Esophagus (tissue), 2 donors: ENCODE measurements at regions not wholly inside any gene's neighbourhood (a gene's known extent, or its start where the extent isn't known, plus 50 kb on each side); places are given as distances from the start of the nearest gene placed in this dataset.

Source experiments
- H3K27ac ChIP-seq, 2 donors: one replicate each; pipeline ENCODE4 v1.5.1; 2013; ENCODE audit warnings: low read depth in 2 of 2, mild to moderate bottlenecking in 2 of 2, inconsistent platforms in 1 of 2, low read length in 1 of 2, moderate library complexity in 1 of 2
- H3K27me3 ChIP-seq, 2 donors: one replicate each; pipeline ENCODE4 v1.6.1; 2013; ENCODE audit warnings: low read length in 2 of 2, control low read depth in 1 of 2, mild to moderate bottlenecking in 1 of 2; ENCODE audit not compliant: insufficient read depth in 2 of 2, control insufficient read depth in 1 of 2
- H3K36me3 ChIP-seq, 2 donors: one replicate each; pipeline ENCODE4 v1.6.1; 2013; ENCODE audit warnings: low read length in 1 of 2; ENCODE audit not compliant: control insufficient read depth in 2 of 2, insufficient read depth in 2 of 2
- H3K4me1 ChIP-seq, 2 donors: one replicate each; pipeline ENCODE4 v1.6.1; 2013; ENCODE audit warnings: low read length in 1 of 2; ENCODE audit not compliant: control insufficient read depth in 2 of 2, insufficient read depth in 2 of 2
- H3K4me3 ChIP-seq, 2 donors: one replicate each; pipeline ENCODE4 v1.5.1; 2013; ENCODE audit warnings: low read length in 2 of 2, mild to moderate bottlenecking in 2 of 2, low read depth in 1 of 2, moderate library complexity in 1 of 2
- H3K9me3 ChIP-seq, 2 donors: one replicate each; pipeline ENCODE4 v1.6.1; 2013; ENCODE audit warnings: mild to moderate bottlenecking in 2 of 2, low read depth in 1 of 2, low read length in 1 of 2, moderate library complexity in 1 of 2; ENCODE audit not compliant: control insufficient read depth in 2 of 2, insufficient read depth in 1 of 2
- WGBS, 2 donors: extraction: QIAGEN DNeasy Blood & Tissue Kit; methylation state at CpG; one replicate each; pipeline ENCODE4 v1.1.7; 2013; 5-methylcytosine and 5-hydroxymethylcytosine counted together
- donor health status: healthy with polysubstance abuse.
- donor health status: Bipolar disorder and iron deficiency.

GRCh38 chr21:28877318-28877884 is 115.3 kb downstream of the LTN1 start:
- Histone ChIP-seq H3K27ac (no peak overlapping the region), H3K27me3 (no peaks in the 10 kb centered on the region), H3K4me3 (no peak overlapping the region), H3K36me3 (peaks cover under 1 to 6% of the 10 kb centered on the region in 2 donors), H3K4me1 (no peaks in the 10 kb centered on the region), H3K9me3 (no peaks in the 10 kb centered on the region)
- whole genome bisulfite sequencing, 2 donors = 85 to 97% methylated on average over 1 of the region's 1 CpG

DNA sequence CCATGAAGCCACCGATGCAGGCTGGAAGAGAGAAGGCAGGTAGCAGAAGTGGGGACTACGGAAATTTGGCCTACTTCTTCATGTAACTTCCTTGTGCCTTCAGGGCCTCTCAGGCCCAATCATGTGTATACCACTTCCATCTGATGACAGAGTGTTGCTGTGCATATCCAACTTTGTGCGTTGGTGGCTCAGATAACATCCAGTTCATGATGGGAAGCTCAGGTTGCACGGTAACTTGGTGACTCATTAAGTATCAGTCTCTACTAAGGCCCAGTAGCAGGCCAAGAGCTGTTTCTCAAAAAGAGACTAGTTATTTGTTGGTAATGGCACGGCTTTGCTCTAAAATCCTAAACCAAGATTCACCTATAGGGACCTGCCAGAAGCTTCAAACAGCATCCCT is 117.6 kb downstream of the LTN1 start:
- H3K36me3 ChIP-seq = peaks cover 3 to 6% of the 10 kb centered on the region in 2 donors
- no peak overlapping the region for H3K27ac ChIP-seq
- no peaks in the 10 kb centered on the region for H3K9me3 ChIP-seq
- H3K27me3 ChIP-seq = no peaks in the 10 kb centered on the region
- H3K4me3 ChIP-seq = no peak overlapping the region
- 66 to 81% methylated on average over 5 of the region's 5 CpGs for WGBS, 2 donors
- H3K4me1 ChIP-seq = no peaks in the 10 kb centered on the region

GRCh38 chr21:28872218-28872617 is 120.5 kb downstream of the LTN1 start:
- H3K27ac ChIP-seq = no peak overlapping the region

DNA sequence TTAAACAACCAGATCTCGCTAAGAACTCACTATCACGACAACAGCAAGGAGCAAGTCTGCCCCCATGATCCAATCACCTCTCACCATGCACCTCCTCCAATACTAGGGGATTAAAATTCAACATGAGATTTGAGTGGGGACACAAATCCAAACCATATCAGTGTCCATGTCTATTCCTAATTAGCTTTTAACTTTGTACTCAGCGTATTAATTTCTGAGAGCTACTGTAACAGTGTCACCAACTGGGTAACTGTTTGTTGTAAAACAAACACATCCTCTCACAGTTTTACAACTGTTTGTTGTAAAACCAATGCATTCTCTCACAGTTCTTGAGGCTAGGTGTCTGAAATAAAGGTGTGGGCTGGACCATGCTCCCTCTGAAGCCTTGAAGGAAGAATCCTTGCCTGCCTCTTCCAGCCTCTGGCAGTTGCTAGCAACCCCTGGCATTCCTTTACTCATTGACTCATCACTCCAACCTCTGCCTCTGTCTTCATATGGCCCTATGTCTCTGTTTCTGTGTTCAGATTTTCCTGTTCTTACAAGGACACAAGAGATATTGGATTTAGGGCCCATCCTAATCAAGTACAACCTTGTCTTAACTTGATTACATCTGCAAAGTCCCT is 121.2 kb downstream of the LTN1 start:
- no peak overlapping the region for H3K27ac ChIP-seq
- 90 to 94% methylated on average over 3 of the region's 3 CpGs for WGBS, 2 donors
- peaks cover 3 to 6% of the 10 kb centered on the region in 2 donors for H3K36me3 ChIP-seq
- H3K4me3 ChIP-seq = no peak overlapping the region
- H3K27me3 ChIP-seq = no peaks in the 10 kb centered on the region
- no peaks in the 10 kb centered on the region for H3K9me3 ChIP-seq
- no peaks in the 10 kb centered on the region for H3K4me1 ChIP-seq

More at GRCh38 chr21:28872218-28872617, 120.5 kb downstream of the LTN1 start:
- WGBS, 2 donors = 53 to 68% methylated on average over 5 of the region's 5 CpGs
- no peaks in the 10 kb centered on the region for H3K4me1 ChIP-seq
- no peak overlapping the region for H3K4me3 ChIP-seq
- peaks cover 3 to 6% of the 10 kb centered on the region in 2 donors for H3K36me3 ChIP-seq
- H3K9me3 ChIP-seq = no peaks in the 10 kb centered on the region
- H3K27me3 ChIP-seq = no peaks in the 10 kb centered on the region

DNA sequence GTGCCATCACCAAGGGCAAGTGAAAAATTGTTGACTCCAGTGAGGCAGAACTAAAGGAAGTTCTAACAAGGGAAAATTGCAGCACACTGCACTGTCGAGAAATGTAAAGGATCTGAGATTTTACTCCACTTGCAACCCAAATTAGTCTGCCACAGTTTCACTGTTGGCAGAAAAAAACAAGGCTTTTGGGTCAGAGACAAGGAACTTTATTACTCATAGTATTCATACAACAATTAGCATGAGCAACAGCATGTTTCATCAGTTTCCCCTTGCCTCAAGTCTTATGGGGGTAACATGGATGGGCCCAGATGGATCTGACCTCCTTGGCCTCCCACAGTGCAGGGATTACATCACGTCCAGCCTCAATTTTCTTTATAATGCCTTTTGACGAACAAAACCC is 125.3 kb downstream of the LTN1 start:
- 92 to 96% methylated on average over 3 of the region's 3 CpGs for WGBS, 2 donors
- Histone ChIP-seq H3K4me3 (no peak overlapping the region), H3K9me3 (no peaks in the 10 kb centered on the region), H3K36me3 (peaks cover 0 to 3% of the 10 kb centered on the region in 2 donors), H3K27ac (no peak overlapping the region), H3K27me3 (no peaks in the 10 kb centered on the region), H3K4me1 (no peaks in the 10 kb centered on the region)

DNA sequence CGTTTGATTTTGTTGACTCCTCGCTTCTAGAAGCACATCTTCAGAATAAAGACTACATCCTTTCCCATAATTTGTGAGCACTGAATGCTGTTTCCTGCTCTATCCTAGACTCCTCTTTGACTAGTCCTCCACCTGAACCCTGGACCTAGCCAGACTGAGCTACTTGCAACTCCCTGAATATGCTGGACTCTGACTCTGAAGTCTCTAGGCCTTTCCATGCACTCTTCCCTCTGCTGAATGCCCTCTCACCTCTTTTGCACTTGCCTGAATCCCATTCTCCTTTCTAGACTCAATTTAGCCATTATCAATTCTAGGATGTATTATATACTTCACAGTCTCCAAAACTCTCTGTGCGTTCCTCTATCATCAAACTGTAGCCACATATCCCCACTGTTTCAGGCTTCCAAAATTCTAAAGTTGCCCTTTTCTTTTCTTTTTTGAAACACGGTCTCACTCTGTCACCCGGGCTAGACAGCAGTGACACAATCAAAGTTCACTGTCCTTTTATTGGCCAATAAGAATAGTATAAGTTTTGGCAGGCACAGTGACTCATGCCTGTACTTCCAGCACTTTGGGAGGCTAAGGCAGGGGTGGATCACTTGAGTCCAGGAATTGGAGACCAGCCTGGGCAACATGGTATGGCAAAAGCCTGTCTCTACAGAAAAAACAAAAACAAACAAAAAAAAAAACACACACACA is 127.0 kb downstream of the LTN1 start:
- H3K27me3 ChIP-seq = no peaks in the 10 kb centered on the region
- H3K4me3 ChIP-seq = no peak overlapping the region
- no peak overlapping the region for H3K27ac ChIP-seq
- no peaks in the 10 kb centered on the region for H3K4me1 ChIP-seq
- no peaks in the 10 kb centered on the region for H3K36me3 ChIP-seq
- 90 to 92% methylated on average over 5 of the region's 5 CpGs for WGBS, 2 donors
- no peaks in the 10 kb centered on the region for H3K9me3 ChIP-seq

DNA sequence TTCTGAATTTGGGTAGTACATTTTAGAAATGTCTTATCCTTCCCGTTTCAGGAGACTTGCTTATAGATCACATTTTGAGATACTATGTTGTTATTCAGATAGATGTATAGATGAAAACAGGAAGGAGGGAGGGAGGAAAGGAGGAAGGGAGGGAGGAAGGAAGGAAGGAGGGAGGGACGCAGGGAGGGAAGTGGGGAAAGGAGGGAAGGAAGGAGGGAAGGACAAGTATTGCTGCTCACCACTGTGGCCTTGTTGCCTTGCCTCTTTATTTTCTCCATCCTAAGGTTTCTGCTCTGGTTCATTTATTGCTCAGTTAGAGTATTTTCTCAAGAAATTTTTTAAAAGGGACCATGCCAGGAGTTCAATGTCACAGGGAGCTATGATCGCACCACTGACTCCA is 134.3 kb downstream of the LTN1 start:
- peaks cover 0 to 4% of the 10 kb centered on the region in 2 donors for H3K4me1 ChIP-seq
- WGBS, 2 donors = 79 to 83% methylated on average over 3 of the region's 3 CpGs
- H3K27me3 ChIP-seq = no peaks in the 10 kb centered on the region

DNA sequence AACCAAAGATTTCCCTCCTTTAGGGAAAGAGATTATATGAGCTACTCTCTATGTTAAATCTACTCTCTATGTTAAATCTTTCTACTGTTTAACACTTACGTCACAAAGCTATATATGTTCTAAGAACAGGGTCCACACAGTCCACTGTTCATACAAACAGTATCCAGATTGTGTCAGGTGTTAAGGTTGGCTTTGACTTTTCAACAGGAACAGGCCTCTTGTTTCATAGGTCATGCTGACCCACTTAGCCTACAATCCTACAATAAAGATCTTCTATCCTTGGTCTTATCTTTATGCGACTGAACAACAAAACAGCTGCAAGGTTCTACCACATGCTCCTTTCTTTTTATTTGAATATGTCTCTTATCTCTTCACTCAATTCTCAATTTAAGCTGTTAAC is 134.9 kb downstream of the LTN1 start:
- 85 to 89% methylated on average over 2 of the region's 2 CpGs for WGBS, 2 donors
- H3K27ac ChIP-seq = no peak overlapping the region
- no peaks in the 10 kb centered on the region for H3K27me3 ChIP-seq
- H3K4me1 ChIP-seq = peaks cover 0 to 4% of the 10 kb centered on the region in 2 donors
- no peaks in the 10 kb centered on the region for H3K9me3 ChIP-seq
- no peak overlapping the region for H3K4me3 ChIP-seq
- H3K36me3 ChIP-seq = no peaks in the 10 kb centered on the region

More for the DNA sequence above, 134.3 kb downstream of the LTN1 start:
- Histone ChIP-seq H3K4me3 (no peak overlapping the region), H3K36me3 (no peaks in the 10 kb centered on the region), H3K27ac (no peak overlapping the region), H3K9me3 (no peaks in the 10 kb centered on the region)

GRCh38 chr21:28856588-28857250 is 136.0 kb downstream of the LTN1 start:
- H3K4me1 ChIP-seq = peaks cover 0 to 4% of the 10 kb centered on the region in 2 donors
- H3K27me3 ChIP-seq = no peaks in the 10 kb centered on the region
- no peaks in the 10 kb centered on the region for H3K36me3 ChIP-seq
- no peaks in the 10 kb centered on the region for H3K9me3 ChIP-seq
- no peak overlapping the region for H3K4me3 ChIP-seq
- no peak overlapping the region for H3K27ac ChIP-seq
- WGBS, 2 donors = 71 to 77% methylated on average over 5 of the region's 5 CpGs
